ENCODE measurements at regions not wholly inside any gene's neighbourhood (a gene's known extent, or its start where the extent isn't known, plus 50 kb on each side); places are given as distances from the start of the nearest gene placed in this dataset.

DNA sequence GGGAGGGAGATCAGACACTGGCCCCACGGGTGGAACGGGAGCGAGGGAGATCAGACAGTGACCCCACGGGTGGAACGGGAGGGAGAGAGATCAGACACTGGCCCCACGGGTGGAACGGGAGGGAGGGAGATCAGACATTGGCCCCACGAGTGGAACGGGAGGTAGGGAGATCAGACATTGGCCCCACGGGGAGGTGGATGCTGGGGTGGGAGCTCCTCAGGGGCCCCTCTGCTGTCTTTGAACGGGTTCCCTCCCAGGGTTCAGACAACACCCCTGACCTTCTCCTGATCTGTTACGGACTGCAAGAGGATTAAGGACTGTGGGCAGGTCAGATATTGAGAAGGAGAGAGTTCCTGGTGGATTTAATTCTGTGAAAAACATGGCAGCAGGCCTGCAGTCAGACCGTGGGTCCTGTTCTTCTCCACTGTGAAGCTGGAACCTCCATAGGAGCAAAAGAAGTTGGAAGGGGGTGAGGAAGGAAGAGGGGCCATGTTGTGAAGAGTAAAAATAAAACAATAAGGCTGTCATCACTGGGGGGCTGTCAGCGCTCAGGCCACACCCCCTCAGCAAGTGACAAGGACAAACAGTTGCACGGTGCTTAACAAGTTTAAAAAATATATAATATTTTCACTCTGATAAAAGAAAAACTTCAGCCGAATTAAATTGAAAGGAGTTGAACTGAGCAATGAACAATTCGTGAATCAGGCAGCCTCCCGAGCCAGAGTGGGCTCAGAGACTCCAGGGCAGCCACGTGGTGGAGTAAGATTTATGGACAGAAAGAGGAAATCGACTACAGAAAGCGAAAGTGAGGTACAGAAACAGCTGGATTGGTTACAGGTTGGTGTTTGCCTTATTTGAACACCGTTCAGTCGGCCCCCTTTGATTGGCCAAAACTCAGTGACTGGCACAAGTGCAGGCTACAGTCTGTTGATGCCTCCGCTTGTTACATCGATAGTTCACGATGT is 348.7 kb upstream of the TNRC6C start:
- no peak for ATAC-seq
- Histone ChIP-seq H3K27me3 (no peaks in the 10 kb centered on the region), H3K4me3 (peak overlapping the region in 1 of 10 donors; percentile 32), H3K36me3 (no peaks in the 10 kb centered on the region), H3K27ac (peak overlapping the region in 2 of 10 donors; percentile 34 to 37), H3K4me1 (peaks cover 0 to 20% (median 0%) of the 10 kb centered on the region in 9 donors), H3K9me3 (no peaks in the 10 kb centered on the region)
- no peak for DNase-seq
- TF ChIP-seq, protein P1, sequence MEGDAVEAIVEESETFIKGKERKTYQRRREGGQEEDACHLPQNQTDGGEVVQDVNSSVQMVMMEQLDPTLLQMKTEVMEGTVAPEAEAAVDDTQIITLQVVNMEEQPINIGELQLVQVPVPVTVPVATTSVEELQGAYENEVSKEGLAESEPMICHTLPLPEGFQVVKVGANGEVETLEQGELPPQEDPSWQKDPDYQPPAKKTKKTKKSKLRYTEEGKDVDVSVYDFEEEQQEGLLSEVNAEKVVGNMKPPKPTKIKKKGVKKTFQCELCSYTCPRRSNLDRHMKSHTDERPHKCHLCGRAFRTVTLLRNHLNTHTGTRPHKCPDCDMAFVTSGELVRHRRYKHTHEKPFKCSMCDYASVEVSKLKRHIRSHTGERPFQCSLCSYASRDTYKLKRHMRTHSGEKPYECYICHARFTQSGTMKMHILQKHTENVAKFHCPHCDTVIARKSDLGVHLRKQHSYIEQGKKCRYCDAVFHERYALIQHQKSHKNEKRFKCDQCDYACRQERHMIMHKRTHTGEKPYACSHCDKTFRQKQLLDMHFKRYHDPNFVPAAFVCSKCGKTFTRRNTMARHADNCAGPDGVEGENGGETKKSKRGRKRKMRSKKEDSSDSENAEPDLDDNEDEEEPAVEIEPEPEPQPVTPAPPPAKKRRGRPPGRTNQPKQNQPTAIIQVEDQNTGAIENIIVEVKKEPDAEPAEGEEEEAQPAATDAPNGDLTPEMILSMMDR (IDR thresholded peaks at IDR 0.05), result no peak
- 77 to 80% methylated on average over 26 of the region's 26 CpGs for WGBS, 2 donors
- intact Hi-C loops (cut with DNase I), result loop anchor here in 1 of 10 donors (5.0 kb wide), 1 partner anchor 472 kb away; no protein-coding TSS in a partner anchor

DNA sequence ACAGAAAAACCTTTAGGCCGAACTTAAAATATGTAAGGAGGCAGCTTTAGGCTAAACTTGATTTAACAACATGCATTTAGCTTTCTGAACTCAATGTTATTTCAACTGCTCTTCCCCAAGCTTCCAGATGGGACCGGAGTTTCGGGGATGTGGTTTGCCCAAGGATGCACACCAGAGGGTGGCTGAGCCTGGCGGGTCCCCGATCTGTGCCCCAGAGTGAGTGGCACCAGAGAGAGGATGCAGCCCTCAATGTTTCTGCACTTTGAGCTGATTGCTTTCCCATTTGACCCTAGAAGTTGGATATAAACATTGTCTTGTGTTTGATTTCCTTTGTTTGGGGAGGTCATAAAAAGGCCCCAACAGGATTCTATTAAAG is 348.0 kb upstream of the TNRC6C start:
- H3K27ac ChIP-seq, result peak overlapping the region in 5 of 10 donors; percentile 11 to 43 (median 34)

DNA sequence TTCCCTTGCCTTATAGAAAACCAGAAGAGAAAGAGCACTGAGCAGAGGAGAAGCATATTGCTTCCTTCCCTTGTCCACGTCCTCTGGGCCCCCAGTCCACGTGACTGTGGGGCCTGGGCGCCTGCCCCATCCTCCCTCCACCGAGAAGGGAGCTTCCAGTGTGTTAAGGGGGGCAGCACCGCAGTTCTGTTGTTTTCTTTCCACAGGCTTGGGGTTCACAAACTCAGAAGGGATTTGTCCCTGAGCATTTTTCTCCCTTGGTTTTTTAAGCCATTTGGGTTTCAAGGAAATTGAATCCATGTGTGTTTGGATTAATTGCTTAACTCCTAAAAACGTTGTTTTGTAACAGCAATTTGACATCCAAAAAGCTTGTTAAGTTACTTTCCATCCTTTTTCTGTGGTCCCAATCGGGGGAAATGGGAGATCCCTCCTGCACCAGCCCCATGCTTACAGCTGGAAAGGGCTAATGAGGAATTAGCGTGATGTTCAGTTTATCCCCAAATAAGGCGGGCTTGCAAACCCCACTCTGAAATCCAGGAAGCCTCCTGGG is 347.5 kb upstream of the TNRC6C start:
- H3K27ac ChIP-seq, result peak overlapping the region in 6 of 10 donors; percentile 11 to 43 (median 36)
- no peaks in the 10 kb centered on the region for H3K9me3 ChIP-seq
- H3K4me1 ChIP-seq, result peaks cover 0 to 20% (median 8%) of the 10 kb centered on the region in 9 donors
- intact Hi-C loops (cut with DNase I), result no loop called here
- no peaks in the 10 kb centered on the region for H3K36me3 ChIP-seq
- TF ChIP-seq, protein P1 (IDR thresholded peaks at IDR 0.05), result no peak
- H3K27me3 ChIP-seq, result no peaks in the 10 kb centered on the region
- 64 to 71% methylated on average over 9 of the region's 9 CpGs for WGBS, 2 donors
- ATAC-seq (peak in 5 of 8 donors; percentile 32 to 72 (median 40)), DNase-seq (no peak)
- no peak overlapping the region for H3K4me3 ChIP-seq

More for the DNA sequence above, 348.0 kb upstream of the TNRC6C start:
- WGBS, 2 donors, result 72 to 76% methylated on average over 5 of the region's 5 CpGs
- TF ChIP-seq, protein P1 (IDR thresholded peaks at IDR 0.05), result no peak
- peak overlapping the region in 1 of 10 donors; percentile 32 for H3K4me3 ChIP-seq
- intact Hi-C loops (cut with DNase I), result no loop called here
- no peaks in the 10 kb centered on the region for H3K36me3 ChIP-seq
- no peaks in the 10 kb centered on the region for H3K9me3 ChIP-seq
- no peak for DNase-seq
- peaks cover 0 to 20% (median 2%) of the 10 kb centered on the region in 9 donors for H3K4me1 ChIP-seq
- ATAC-seq, result no peak
- no peaks in the 10 kb centered on the region for H3K27me3 ChIP-seq

DNA sequence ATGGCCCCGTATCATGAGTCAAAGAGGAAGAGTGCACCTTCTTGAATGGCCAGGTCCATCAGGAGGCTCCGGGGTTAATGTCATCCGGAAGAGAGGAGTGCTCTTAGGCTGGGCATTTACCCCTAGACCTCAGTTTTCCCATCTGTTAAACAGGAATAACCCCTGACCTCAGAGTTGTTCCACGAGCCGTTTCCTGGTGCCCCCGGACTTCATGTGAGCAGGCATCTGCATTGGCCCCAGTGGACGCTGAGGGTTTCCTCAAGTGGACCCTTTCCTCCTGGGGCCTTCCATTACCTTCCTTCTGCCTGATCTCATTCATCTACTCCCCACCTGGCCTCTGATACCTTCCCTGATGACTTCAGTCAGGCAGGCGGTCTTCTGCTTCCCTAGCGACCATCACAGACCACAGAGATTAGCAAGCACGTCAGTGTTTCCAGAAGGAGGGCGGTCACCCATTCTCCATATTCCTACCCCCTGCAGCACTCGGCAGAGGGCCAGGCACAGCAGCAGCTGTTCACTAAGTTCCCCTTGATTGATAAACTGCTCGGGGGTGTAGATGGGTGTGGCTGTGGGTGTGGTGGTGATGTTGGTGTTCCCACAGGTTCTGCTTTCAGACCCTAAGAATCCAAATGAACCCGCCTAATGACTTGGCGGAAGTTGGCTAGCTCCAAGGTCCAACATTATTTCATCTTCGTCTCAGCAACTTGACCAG is 346.6 kb upstream of the TNRC6C start:
- TF ChIP-seq, protein P1 (IDR thresholded peaks at IDR 0.05), result no peak
- Histone ChIP-seq H3K27me3 (no peaks in the 10 kb centered on the region), H3K27ac (no peak overlapping the region), H3K9me3 (no peaks in the 10 kb centered on the region), H3K4me1 (peaks cover 0 to 23% (median 10%) of the 10 kb centered on the region in 9 donors), H3K4me3 (no peak overlapping the region), H3K36me3 (no peaks in the 10 kb centered on the region)
- ATAC-seq (no peak), DNase-seq (no peak)
- WGBS, 2 donors, result 87 to 90% methylated on average over 16 of the region's 16 CpGs
- intact Hi-C loops (cut with DNase I), result no loop called here
